ENCODE measurements at regions not wholly inside any gene's neighbourhood (a gene's known extent, or its start where the extent isn't known, plus 50 kb on each side); places are given as distances from the start of the nearest gene placed in this dataset.

DNA sequence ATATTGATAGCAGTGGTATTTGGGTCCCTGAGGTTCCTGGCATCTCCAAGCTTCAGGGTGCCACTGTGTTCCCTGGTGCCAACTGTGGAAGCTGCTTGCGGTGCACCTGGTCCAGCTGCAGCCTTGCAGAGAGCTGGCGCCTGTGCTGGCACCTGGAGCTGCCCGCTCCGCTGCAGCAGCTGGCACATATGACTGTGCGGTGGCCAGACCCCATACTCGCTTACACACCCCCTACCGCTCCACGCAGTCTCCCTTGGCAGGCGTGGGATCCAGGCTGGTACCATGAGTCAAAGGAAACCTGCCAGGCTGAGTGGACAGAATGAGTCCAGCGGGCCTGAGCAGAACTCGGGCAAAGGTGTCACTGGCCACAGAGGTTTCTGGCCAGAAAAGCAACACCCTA is 89.9 kb upstream of the JAZF1 start:
- POLR2A ChIA-PET = no interaction called here

DNA sequence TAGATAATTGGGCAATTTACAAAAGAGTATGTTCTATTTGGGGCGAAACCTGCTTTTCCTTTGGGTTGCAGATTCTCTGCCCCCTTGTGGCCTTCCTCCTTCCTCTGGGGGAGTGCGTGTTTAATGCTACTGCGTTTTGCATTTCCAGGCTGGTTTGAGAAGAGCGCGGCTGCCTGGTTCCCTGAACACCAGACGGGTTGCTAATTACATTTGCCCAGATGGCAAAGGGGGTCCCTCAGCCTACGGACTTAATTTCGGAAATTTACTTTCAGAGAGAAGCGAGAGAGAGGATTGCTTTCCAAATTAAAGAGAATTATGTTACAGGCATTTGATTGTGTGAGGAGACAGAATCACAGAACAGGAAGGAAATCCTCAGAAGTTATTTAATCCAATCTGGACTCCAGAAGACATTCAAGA is 91.9 kb upstream of the JAZF1 start:
- ChIA-PET CTCF (no interaction called here), POLR2A (no interaction called here)
- no TSS peak for BruUV-seq (replicated peaks)
- Histone ChIP-seq H3K36me3 (ENCODE audit: control insufficient read depth, insufficient read depth, low read length) (no peaks in the 10 kb centered on the region), H3K27ac (ENCODE audit: low read length) (no peak overlapping the region), H3K4me3 (ENCODE audit: low read depth in 2 of 2, low read length in 2 of 2) (no peak overlapping the region), H3K9me3 (ENCODE audit: control insufficient read depth, insufficient read depth, low read depth, low read length) (no peaks in the 10 kb centered on the region), H3K27me3 (ENCODE audit: control insufficient read depth, insufficient read depth, low read length) (peaks cover 2% of the 10 kb centered on the region; the same call in 1 of the 2 replicates), H3K4me1 (ENCODE audit: control insufficient read depth, insufficient read depth, low read length) (no peaks in the 10 kb centered on the region)
- DNase-seq (ENCODE audit: low read depth, low spot score) (no peak), ATAC-seq (peak; percentile 76; the same call in 1 of the 2 replicates)
- intact Hi-C loops (cut with micrococcal nuclease; ENCODE audit: unreplicated experiment) (no loop called here), in situ Hi-C loops (cut with HindIII; ENCODE audit: low pct_unique_long_range_greater_than_20kb, low sequenced_read_pairs) (no loop called here)
- TF ChIP-seq, protein P1, sequence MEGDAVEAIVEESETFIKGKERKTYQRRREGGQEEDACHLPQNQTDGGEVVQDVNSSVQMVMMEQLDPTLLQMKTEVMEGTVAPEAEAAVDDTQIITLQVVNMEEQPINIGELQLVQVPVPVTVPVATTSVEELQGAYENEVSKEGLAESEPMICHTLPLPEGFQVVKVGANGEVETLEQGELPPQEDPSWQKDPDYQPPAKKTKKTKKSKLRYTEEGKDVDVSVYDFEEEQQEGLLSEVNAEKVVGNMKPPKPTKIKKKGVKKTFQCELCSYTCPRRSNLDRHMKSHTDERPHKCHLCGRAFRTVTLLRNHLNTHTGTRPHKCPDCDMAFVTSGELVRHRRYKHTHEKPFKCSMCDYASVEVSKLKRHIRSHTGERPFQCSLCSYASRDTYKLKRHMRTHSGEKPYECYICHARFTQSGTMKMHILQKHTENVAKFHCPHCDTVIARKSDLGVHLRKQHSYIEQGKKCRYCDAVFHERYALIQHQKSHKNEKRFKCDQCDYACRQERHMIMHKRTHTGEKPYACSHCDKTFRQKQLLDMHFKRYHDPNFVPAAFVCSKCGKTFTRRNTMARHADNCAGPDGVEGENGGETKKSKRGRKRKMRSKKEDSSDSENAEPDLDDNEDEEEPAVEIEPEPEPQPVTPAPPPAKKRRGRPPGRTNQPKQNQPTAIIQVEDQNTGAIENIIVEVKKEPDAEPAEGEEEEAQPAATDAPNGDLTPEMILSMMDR (IDR thresholded peaks at IDR 0.05) = peak; percentile 75
- TF ChIP-seq SIN3A (IDR thresholded peaks at IDR 0.05; ENCODE audit: borderline replicate concordance, insufficient read depth, low read depth, low read length) = no peak

More for the DNA sequence above, 89.9 kb upstream of the JAZF1 start:
- ATAC-seq (no peak), DNase-seq (ENCODE audit: low read depth, low spot score) (no peak)
- H3K4me1 ChIP-seq (ENCODE audit: control insufficient read depth, insufficient read depth, low read length) = no peaks in the 10 kb centered on the region
- in situ Hi-C loops (cut with HindIII; ENCODE audit: low pct_unique_long_range_greater_than_20kb, low sequenced_read_pairs) = no loop called here
- BruUV-seq (replicated peaks) = no TSS peak
- no peak overlapping the region for H3K27ac ChIP-seq (ENCODE audit: low read length)
- H3K4me3 ChIP-seq (ENCODE audit: low read depth in 2 of 2, low read length in 2 of 2) = no peak overlapping the region
- intact Hi-C loops (cut with micrococcal nuclease; ENCODE audit: unreplicated experiment) = no loop called here
- H3K9me3 ChIP-seq (ENCODE audit: control insufficient read depth, insufficient read depth, low read depth, low read length) = no peaks in the 10 kb centered on the region
- TF ChIP-seq, protein P2, sequence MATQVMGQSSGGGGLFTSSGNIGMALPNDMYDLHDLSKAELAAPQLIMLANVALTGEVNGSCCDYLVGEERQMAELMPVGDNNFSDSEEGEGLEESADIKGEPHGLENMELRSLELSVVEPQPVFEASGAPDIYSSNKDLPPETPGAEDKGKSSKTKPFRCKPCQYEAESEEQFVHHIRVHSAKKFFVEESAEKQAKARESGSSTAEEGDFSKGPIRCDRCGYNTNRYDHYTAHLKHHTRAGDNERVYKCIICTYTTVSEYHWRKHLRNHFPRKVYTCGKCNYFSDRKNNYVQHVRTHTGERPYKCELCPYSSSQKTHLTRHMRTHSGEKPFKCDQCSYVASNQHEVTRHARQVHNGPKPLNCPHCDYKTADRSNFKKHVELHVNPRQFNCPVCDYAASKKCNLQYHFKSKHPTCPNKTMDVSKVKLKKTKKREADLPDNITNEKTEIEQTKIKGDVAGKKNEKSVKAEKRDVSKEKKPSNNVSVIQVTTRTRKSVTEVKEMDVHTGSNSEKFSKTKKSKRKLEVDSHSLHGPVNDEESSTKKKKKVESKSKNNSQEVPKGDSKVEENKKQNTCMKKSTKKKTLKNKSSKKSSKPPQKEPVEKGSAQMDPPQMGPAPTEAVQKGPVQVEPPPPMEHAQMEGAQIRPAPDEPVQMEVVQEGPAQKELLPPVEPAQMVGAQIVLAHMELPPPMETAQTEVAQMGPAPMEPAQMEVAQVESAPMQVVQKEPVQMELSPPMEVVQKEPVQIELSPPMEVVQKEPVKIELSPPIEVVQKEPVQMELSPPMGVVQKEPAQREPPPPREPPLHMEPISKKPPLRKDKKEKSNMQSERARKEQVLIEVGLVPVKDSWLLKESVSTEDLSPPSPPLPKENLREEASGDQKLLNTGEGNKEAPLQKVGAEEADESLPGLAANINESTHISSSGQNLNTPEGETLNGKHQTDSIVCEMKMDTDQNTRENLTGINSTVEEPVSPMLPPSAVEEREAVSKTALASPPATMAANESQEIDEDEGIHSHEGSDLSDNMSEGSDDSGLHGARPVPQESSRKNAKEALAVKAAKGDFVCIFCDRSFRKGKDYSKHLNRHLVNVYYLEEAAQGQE (IDR thresholded peaks at IDR 0.05; ENCODE audit: insufficient read depth in 1 of 2, low read depth in 2 of 2, low read length in 1 of 2) = no peak
- no peak for TF ChIP-seq TCF7L2 (IDR thresholded peaks at IDR 0.05; ENCODE audit: low read depth, low read length)
- TF ChIP-seq SIN3A (IDR thresholded peaks at IDR 0.05; ENCODE audit: borderline replicate concordance, insufficient read depth, low read depth, low read length) = no peak
- no peak for TF ChIP-seq POLR2AphosphoS5 (IDR thresholded peaks at IDR 0.05; ENCODE audit: low read depth, low read length)
- no peaks in the 10 kb centered on the region for H3K27me3 ChIP-seq (ENCODE audit: control insufficient read depth, insufficient read depth, low read length)
- CTCF ChIA-PET = interaction anchor here (0.6 kb wide), 1 partner anchor 23 kb away, joined by 3 read pairs; no protein-coding TSS in a partner anchor
- no peaks in the 10 kb centered on the region for H3K36me3 ChIP-seq (ENCODE audit: control insufficient read depth, insufficient read depth, low read length)

DNA sequence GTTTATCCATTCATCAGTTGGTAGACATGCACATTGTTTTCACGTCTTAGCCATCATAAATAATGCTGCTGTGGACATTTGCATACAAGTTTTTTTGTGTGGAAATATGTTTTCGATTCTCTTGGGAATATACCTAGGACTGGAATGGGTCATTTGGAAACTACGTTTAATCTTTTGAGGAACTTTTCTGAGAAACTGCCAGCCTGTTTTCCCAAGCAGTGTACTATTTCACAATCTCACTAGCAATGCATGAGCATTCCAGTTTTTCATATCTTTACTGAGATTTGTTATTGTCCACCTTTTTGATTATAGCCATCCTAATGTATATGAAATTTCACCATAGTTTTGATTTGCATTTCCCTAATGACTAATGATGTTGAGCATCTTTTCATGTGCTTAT is 95.7 kb upstream of the JAZF1 start:
- in situ Hi-C loops (cut with HindIII; ENCODE audit: low pct_unique_long_range_greater_than_20kb, low sequenced_read_pairs) (no loop called here), intact Hi-C loops (cut with micrococcal nuclease; ENCODE audit: unreplicated experiment) (no loop called here)
- no peak for ATAC-seq
- H3K27ac ChIP-seq (ENCODE audit: low read length) = no peak overlapping the region
- no TSS peak for BruUV-seq (replicated peaks)
- no peaks in the 10 kb centered on the region for H3K36me3 ChIP-seq (ENCODE audit: control insufficient read depth, insufficient read depth, low read length)
- ChIA-PET POLR2A (no interaction called here), CTCF (no interaction called here)
- H3K4me1 ChIP-seq (ENCODE audit: control insufficient read depth, insufficient read depth, low read length) = no peaks in the 10 kb centered on the region
- TF ChIP-seq, protein P2 (IDR thresholded peaks at IDR 0.05; ENCODE audit: insufficient read depth in 1 of 2, low read depth in 2 of 2, low read length in 1 of 2) = no peak
- no peak for TF ChIP-seq SIN3A (IDR thresholded peaks at IDR 0.05; ENCODE audit: borderline replicate concordance, insufficient read depth, low read depth, low read length)
- no peak for TF ChIP-seq TCF7L2 (IDR thresholded peaks at IDR 0.05; ENCODE audit: low read depth, low read length)
- TF ChIP-seq, protein P1 (IDR thresholded peaks at IDR 0.05) = no peak
- TF ChIP-seq POLR2AphosphoS5 (IDR thresholded peaks at IDR 0.05; ENCODE audit: low read depth, low read length) = no peak
- no peak for DNase-seq (ENCODE audit: low read depth, low spot score)
- H3K9me3 ChIP-seq (ENCODE audit: control insufficient read depth, insufficient read depth, low read depth, low read length) = no peaks in the 10 kb centered on the region
- H3K4me3 ChIP-seq (ENCODE audit: low read depth in 2 of 2, low read length in 2 of 2) = no peak overlapping the region
- peaks cover 7% of the 10 kb centered on the region; the same call in 1 of the 2 replicates for H3K27me3 ChIP-seq (ENCODE audit: control insufficient read depth, insufficient read depth, low read length)

Measured in Panc1 (cell line).